Upper lobe of left lung (tissue), 4 donors: ENCODE measurements at regions not wholly inside any gene's neighbourhood (a gene's known extent, or its start where the extent isn't known, plus 50 kb on each side); places are given as distances from the start of the nearest gene placed in this dataset.

Experiments used
- CTCF ChIP-seq, 6 experiments: fragments of 450-650 bp in 4 of 6; fragments of 200-600 bp in 2 of 6; sonication (generic) in 2 of 6; IDR thresholded peaks; one replicate each; pipeline ENCODE4 v1.5.1; 2016 to 2019; ENCODE audit warnings: antibody characterized with exemption in 6 of 6
- POLR2A ChIP-seq, 4 donors: fragments of 450-650 bp; IDR thresholded peaks; one replicate each; pipeline ENCODE4 v1.5.1; 2016 to 2017; ENCODE audit warnings: antibody characterized with exemption in 4 of 4, mild to moderate bottlenecking in 2 of 4

DNA sequence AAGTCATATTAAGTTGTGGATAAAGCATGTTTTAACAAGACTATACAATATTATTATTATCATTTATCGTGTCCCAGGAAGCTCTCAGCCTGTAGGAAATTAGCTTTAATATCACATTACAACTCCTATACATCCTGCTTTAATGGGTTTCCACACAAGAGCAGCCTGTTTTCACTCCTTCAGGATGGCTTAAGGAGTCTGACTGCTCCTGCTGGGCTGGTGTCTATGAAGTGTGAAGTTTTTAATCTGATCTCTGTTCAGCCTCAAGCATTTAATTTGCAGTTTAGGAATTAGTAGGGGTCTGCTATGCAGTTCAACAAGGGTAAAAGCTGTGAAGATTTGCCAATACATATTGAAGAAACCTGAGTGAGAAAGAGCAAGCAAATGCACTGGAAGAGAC is 653.4 kb upstream of the LRRC4C start:
- TF ChIP-seq POLR2A (IDR thresholded peaks at IDR 0.05) = no peak
- TF ChIP-seq CTCF (IDR thresholded peaks at IDR 0.05) = no peak
